A673 (cell line): ENCODE measurements at regions not wholly inside any gene's neighbourhood (a gene's known extent, or its start where the extent isn't known, plus 50 kb on each side); places are given as distances from the start of the nearest gene placed in this dataset.

Experiments
- EZH2 ChIP-seq: fragments of 200-600 bp; sonication (generic); IDR thresholded peaks from 2 replicates; pipeline ENCODE4 v1.6.1; 2017; ENCODE audit warnings: borderline replicate concordance, low read depth, mild to moderate bottlenecking, mixed read lengths, antibody characterized with exemption, low read length; ENCODE audit not compliant: poor library complexity, severe bottlenecking
- TF ChIP-seq, protein P1 (sequence below): fragments of 300-800, 200-600 bp; sonication (generic); conservative IDR thresholded peaks from 2 replicates; pipeline ENCODE4 v1.5.1; 2017; ENCODE audit warnings: low read depth, mild to moderate bottlenecking, antibody characterized with exemption, low read length, moderate library complexity, mixed read lengths

DNA sequence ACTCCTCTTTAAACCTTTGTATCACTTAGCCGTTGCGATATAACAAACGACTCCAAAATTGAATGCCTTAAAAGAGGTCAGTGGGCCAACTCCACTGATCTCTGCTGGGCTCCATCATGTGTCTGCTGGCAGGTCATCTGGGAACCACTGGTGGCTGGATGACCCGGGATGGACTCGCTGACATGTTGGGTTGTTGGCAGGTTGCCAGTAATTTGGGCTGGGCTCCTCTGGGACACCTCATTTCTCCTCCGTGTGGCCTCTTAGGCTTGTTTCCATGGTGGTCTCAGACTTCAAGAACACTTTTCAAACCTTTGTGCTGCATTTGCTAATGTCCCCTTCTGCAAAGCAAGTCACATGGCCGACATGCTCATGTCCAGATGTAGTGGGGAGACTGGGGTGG, 139.3 kb upstream of the POU3F1 start:
- TF ChIP-seq, protein P1, sequence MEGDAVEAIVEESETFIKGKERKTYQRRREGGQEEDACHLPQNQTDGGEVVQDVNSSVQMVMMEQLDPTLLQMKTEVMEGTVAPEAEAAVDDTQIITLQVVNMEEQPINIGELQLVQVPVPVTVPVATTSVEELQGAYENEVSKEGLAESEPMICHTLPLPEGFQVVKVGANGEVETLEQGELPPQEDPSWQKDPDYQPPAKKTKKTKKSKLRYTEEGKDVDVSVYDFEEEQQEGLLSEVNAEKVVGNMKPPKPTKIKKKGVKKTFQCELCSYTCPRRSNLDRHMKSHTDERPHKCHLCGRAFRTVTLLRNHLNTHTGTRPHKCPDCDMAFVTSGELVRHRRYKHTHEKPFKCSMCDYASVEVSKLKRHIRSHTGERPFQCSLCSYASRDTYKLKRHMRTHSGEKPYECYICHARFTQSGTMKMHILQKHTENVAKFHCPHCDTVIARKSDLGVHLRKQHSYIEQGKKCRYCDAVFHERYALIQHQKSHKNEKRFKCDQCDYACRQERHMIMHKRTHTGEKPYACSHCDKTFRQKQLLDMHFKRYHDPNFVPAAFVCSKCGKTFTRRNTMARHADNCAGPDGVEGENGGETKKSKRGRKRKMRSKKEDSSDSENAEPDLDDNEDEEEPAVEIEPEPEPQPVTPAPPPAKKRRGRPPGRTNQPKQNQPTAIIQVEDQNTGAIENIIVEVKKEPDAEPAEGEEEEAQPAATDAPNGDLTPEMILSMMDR = no peak
- TF ChIP-seq EZH2 = no peak
